Skeletal muscle tissue (tissue), 3 donors: ENCODE measurements at regions not wholly inside any gene's neighbourhood (a gene's known extent, or its start where the extent isn't known, plus 50 kb on each side); places are given as distances from the start of the nearest gene placed in this dataset.
"Not testable (repeated sequence)": the region's sequence is repeated elsewhere in the genome, so short reads cannot be mapped to it uniquely, and the experiment has no call there.

Experiments used
- H3K27ac ChIP-seq: one replicate; pipeline ENCODE4 v1.7.0; 2013; ENCODE audit warnings: mild to moderate bottlenecking, low read depth, low read length, inconsistent platforms
- H3K27me3 ChIP-seq, 3 donors: one replicate each; pipeline ENCODE4 v1.7.0; 2013; ENCODE audit warnings: low read length in 3 of 3; ENCODE audit not compliant: control insufficient read depth in 3 of 3, insufficient read depth in 3 of 3
- H3K36me3 ChIP-seq, 3 donors: one replicate each; pipeline ENCODE4 v1.7.0; 2013; ENCODE audit warnings: low read length in 3 of 3; ENCODE audit not compliant: control insufficient read depth in 3 of 3, insufficient read depth in 3 of 3
- H3K4me1 ChIP-seq, 3 donors: one replicate each; pipeline ENCODE4 v1.7.0; 2013; ENCODE audit warnings: low read length in 3 of 3, mild to moderate bottlenecking in 3 of 3; ENCODE audit not compliant: control insufficient read depth in 3 of 3, insufficient read depth in 3 of 3
- H3K4me3 ChIP-seq, 3 donors: one replicate each; pipeline ENCODE4 v1.7.0; 2013; ENCODE audit warnings: low read length in 3 of 3
- H3K9ac ChIP-seq, 3 donors: one replicate each; pipeline ENCODE4 v1.7.0; 2013; ENCODE audit warnings: low read length in 3 of 3, mild to moderate bottlenecking in 3 of 3, moderate library complexity in 2 of 3, low read depth in 1 of 3
- H3K9me3 ChIP-seq, 3 donors: one replicate each; pipeline ENCODE4 v1.7.0; 2013; ENCODE audit warnings: low read length in 3 of 3; ENCODE audit not compliant: control insufficient read depth in 3 of 3
- donor health status: Osteomylitis.

DNA sequence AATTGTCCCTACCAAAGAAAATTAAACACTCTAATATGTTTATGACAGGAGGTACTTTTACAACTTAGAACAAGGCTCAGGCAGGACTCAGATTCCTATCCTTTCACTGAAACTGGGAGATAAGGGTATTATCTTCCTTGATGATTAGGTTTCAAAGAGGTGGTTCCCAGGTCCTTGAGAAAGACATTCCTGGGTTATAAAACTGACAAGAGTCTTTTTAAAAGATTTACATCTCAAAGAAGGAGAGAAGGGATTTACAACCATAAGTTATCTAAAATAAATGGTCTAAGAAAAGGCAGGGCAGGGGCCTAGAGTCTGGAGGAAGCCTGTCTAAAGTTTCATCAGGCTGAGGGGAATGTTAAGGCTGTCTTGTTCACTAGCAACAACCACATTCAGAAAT is 1492.5 kb downstream of the HACE1 start:
- H3K27ac ChIP-seq: no peak overlapping the region
- no peaks in the 10 kb centered on the region for H3K27me3 ChIP-seq
- no peak overlapping the region for H3K4me3 ChIP-seq
- no peaks in the 10 kb centered on the region for H3K4me1 ChIP-seq
- H3K9ac ChIP-seq: no peak overlapping the region
- no peaks in the 10 kb centered on the region for H3K36me3 ChIP-seq
- H3K9me3 ChIP-seq: no peaks in the 10 kb centered on the region

DNA sequence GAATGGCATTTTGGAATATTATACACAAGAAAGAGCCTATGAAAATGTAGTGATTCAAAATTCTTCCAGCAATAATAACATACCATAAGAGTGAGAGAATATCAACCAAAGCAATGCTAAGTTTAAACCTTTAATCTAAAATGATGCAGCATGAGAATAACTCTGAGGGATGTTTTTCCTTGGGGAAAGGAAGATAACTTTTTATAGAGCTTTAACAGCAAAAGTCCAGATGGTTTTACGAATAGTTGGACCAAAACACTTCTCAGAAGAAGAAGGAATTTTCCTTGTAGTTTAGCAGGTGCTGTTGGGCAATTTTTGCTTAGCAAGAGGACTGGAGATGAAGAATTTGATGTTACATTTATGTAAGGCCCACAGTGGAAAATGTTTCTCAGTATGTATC is 1503.2 kb downstream of the HACE1 start:
- no peaks in the 10 kb centered on the region for H3K27me3 ChIP-seq
- no peaks in the 10 kb centered on the region for H3K9me3 ChIP-seq
- no peak overlapping the region for H3K27ac ChIP-seq
- no peak overlapping the region for H3K4me3 ChIP-seq
- H3K36me3 ChIP-seq: no peaks in the 10 kb centered on the region
- H3K9ac ChIP-seq: no peak overlapping the region
- H3K4me1 ChIP-seq: no peaks in the 10 kb centered on the region

DNA sequence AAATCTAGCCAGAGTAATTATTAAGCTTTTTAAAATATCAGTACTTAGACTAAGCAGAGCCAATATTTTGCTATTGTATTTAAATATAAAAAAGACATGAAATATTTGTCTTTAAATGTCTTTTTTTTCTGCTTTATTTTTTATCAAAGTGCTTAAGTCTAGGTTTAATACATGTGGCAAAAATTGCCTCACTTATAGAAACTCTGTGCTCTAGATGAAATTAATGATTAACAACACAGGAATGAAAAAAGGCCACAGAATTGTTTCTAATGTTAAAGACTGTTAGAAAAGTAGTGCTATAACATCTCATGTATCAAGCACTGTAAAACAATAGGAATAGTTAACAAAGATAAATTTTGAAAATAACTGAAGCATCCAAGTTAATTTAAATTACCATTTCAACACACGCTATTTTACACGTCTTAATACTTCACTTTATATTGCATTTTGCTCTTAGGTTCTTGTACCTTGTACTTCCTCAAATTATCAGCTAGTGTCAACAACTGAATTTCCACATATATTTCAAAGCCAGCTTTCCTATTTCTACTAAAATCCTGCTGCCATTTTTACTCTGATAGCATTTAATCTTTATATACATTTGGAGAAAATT is 1515.1 kb downstream of the HACE1 start:
- no peak overlapping the region for H3K4me3 ChIP-seq
- H3K36me3 ChIP-seq: no peaks in the 10 kb centered on the region
- no peaks in the 10 kb centered on the region for H3K9me3 ChIP-seq
- no peaks in the 10 kb centered on the region for H3K27me3 ChIP-seq
- H3K27ac ChIP-seq: no peak overlapping the region
- H3K9ac ChIP-seq: no peak overlapping the region
- H3K4me1 ChIP-seq: no peaks in the 10 kb centered on the region

DNA sequence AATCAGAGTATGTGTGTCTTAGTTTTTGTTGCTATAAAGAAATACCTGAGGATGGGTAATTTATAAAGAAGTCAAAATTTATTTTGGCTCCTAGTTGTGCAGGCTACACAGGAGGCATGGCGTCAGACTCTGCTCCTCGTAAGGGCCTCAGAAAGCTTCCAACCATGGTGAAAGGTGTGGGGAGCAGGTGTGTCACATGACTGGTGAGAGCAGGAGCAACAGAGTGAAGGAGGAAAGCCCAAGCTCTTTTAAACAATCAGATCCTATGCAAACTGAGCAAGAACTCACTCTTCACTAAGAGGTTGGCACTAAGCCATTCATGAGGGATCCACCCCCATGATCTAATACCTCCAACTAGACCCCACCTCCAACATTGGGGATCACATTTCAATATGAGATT is 1524.3 kb downstream of the HACE1 start:
- no peak overlapping the region for H3K27ac ChIP-seq
- H3K4me3 ChIP-seq: no peak overlapping the region
- no peaks in the 10 kb centered on the region for H3K27me3 ChIP-seq
- no peak overlapping the region for H3K9ac ChIP-seq
- H3K4me1 ChIP-seq: no peaks in the 10 kb centered on the region
- no peaks in the 10 kb centered on the region for H3K9me3 ChIP-seq
- no peaks in the 10 kb centered on the region for H3K36me3 ChIP-seq

DNA sequence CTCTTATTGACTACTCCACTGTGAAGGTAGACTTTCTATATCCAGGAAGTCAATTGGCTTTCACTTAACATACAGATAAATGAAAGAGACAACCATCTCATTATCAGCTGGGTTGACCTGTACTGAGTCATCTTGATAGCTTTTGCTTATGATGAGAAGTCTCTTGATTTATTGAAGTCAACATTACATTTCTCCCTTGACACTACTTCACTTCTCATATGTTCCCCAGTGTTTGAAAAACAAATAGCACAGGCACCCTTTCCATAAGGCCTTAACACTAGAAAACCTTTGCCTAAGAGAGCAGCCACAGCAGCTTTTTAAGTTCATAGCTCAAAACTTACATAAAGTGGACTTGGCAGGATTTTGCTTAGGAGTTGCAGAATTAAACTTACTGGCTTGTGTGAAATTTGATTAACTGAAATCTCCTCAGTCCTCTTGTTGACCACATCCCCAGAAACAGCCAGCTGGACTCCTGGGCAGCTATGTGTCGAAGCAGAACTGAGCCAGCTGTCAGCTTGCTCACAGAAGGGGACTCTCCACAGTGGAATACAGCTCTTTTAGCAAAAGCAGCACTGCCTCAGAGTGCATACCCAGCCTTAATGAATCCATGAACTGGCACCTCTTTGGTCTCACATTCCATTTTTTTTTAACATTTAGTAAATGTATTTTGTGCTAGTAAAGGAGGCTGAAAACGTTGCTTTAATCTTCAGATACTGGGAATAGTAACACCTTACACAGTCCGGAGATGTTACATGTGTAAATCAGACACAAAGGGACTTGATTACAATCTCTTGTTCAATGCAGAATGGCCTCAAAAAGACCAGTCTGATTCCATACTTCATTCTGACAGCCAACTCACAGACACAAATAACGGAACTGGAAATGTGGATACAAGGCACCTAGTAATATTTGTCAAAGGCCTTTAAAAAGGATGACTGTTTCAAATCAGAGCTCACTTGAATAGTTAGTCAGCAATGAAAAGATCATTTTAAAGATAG is 1532.7 kb downstream of the HACE1 start:
- no peaks in the 10 kb centered on the region for H3K9me3 ChIP-seq
- no peaks in the 10 kb centered on the region for H3K36me3 ChIP-seq
- no peaks in the 10 kb centered on the region for H3K4me1 ChIP-seq
- H3K9ac ChIP-seq: no peak overlapping the region
- no peaks in the 10 kb centered on the region for H3K27me3 ChIP-seq
- no peak overlapping the region for H3K4me3 ChIP-seq
- no peak overlapping the region for H3K27ac ChIP-seq

DNA sequence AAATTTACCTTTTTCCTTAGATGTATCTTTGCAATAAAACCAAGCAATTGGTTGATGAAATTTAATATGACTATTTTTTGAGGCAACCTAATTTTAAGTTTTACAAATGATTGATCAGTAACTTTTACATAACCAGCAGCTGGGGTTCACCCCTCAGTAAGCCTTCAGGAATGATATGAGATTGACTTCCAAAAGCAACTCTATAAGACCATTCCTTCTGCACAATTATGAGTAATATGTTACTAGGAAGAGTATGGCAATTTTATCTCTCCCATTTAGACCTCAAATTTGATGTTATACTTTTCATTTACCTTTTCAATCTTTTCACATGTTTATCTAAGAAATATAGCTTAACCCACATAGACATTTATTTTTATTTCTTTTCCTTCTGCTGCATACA is 1546.3 kb downstream of the HACE1 start:
- Histone ChIP-seq H3K36me3 (no peaks in the 10 kb centered on the region), H3K4me1 (no peaks in the 10 kb centered on the region), H3K27ac (no peak overlapping the region), H3K27me3 (no peaks in the 10 kb centered on the region), H3K9me3 (no peaks in the 10 kb centered on the region), H3K9ac (no peak overlapping the region), H3K4me3 (no peak overlapping the region)

DNA sequence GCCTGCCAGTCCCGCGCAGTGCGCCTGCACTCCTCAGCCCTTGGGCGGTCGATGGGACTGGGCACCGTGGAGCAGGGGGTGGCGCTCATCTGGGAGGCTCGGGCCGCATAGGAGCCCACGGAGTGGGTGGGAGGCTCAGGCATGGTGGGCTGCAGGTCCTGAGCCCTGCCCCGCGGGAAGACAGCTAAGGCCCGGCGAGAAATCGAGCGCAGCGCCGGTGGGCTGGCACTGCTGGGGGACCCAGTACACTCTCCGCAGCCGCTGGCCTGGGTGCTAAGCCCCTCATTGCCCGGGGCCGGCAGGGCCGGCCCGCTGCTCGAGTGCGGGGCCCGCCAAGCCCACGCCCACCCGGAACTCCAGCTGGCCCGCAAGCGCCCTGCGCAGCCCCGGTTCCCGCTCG is 1565.3 kb downstream of the HACE1 start:
- not testable (repeated sequence) for H3K9me3 ChIP-seq, H3K4me3 ChIP-seq, H3K27ac ChIP-seq, H3K4me1 ChIP-seq, H3K36me3 ChIP-seq, H3K9ac ChIP-seq, H3K27me3 ChIP-seq

DNA sequence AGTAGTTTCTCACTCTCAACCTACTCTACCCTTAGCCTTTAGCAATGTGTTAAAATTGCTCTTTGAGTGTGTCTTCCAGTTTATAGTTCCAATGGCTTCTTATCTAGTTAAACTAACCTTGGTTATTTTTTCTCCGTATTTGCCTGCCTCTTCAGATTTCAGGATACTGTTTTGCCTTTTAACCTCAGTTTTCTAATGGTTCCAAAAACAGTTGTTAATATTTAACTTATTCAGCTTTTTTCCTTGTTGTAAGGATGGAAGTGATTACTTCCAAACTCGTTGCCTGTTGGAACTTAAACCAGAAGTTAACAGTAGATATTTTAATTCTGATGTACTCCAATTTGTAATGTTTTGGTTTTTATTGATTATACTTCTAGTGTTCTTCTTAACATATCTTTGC is 1574.9 kb downstream of the HACE1 start:
- H3K27ac ChIP-seq: no peak overlapping the region
- no peak overlapping the region for H3K9ac ChIP-seq
- H3K36me3 ChIP-seq: no peaks in the 10 kb centered on the region
- H3K4me1 ChIP-seq: no peaks in the 10 kb centered on the region
- H3K27me3 ChIP-seq: no peaks in the 10 kb centered on the region
- H3K4me3 ChIP-seq: no peak overlapping the region
- no peaks in the 10 kb centered on the region for H3K9me3 ChIP-seq

DNA sequence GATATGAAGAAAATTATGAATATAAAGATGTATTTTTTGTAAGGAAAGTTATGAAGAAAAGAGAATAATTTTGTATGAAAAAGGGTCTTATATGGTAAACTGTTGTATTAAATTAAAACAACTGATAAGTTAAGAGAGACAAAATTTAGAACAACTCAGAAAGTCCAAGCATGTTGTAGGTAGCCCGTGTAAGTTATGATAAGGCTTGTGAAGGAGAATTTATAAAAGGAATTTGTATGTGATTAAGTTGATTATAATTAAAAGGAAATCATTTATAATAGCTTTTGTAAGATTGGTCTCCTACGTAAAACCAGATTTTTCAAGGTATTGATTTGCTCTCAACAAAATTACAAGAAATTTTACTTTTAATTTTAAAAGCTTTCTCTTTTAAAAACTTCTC is 1579.3 kb downstream of the HACE1 start:
- no peaks in the 10 kb centered on the region for H3K4me1 ChIP-seq
- no peaks in the 10 kb centered on the region for H3K36me3 ChIP-seq
- H3K27ac ChIP-seq: no peak overlapping the region
- no peak overlapping the region for H3K4me3 ChIP-seq
- H3K9ac ChIP-seq: no peak overlapping the region
- H3K27me3 ChIP-seq: no peaks in the 10 kb centered on the region
- H3K9me3 ChIP-seq: no peaks in the 10 kb centered on the region

DNA sequence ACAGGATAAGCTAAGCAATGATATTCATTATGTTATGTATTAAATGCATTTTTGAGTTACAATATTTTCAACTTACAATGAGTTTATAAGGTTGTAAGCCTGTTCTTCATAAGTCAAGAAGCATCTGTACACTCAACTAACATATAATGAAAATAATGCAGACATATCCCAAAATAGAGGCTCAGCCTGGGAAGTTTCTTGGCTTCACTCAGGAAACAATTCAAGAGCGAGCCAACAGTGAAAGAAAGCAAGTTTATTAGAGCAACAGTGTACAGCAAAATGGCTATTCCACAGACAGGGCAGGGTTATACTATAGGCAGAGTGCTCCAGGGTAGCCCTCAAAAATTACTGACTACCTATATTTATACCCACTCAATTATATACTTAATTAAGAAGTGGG is 1581.8 kb downstream of the HACE1 start:
- Histone ChIP-seq H3K4me3 (no peak overlapping the region), H3K9me3 (no peaks in the 10 kb centered on the region), H3K36me3 (no peaks in the 10 kb centered on the region), H3K27me3 (no peaks in the 10 kb centered on the region), H3K9ac (no peak overlapping the region), H3K4me1 (no peaks in the 10 kb centered on the region), H3K27ac (no peak overlapping the region)
